GM12878 (cell line): ENCODE measurements at regions not wholly inside any gene's neighbourhood (a gene's known extent, or its start where the extent isn't known, plus 50 kb on each side); places are given as distances from the start of the nearest gene placed in this dataset.

Source experiments
- ATAC-seq: fragments of 200-7000 bp; cut with Tn5 transposase; 3 replicates; pipeline ENCODE4 v1.9.1; 2020; ENCODE audit warnings: mild to moderate bottlenecking, moderate library complexity
- BruUV-seq: library from RNA; stranded (reverse); fragments of 400-500 nt; replicated peaks from 2 replicates; lab custom pipeline; 2021; lab: Mats Ljungman, UMichigan
- CTCF ChIA-PET: fragments of 300-600 bp; sonication (Branson Sonifier 250); formaldehyde crosslinking; extraction: SDS; loops from one replicate; lab custom pipeline; 2021; ENCODE audit warnings: inconsistent platforms; lab: Yijun Ruan, JAX
- POLR2A ChIA-PET: fragments of 350-600 bp; formaldehyde crosslinking; extraction: SDS; loops from one replicate; lab custom pipeline; 2021; ENCODE audit warnings: inconsistent platforms; lab: Charles Lee
- RAD21 ChIA-PET: fragments of 300-600 bp; sonication (Branson Sonifier 250); formaldehyde crosslinking; loops from one replicate; lab custom pipeline; 2023; ENCODE audit warnings: antibody characterized with exemption; ENCODE audit not compliant: unreplicated experiment; lab: Charles Lee
- SMC1A ChIA-PET: fragments of 300-600 bp; sonication (Branson Sonifier 250); formaldehyde crosslinking; loops from one replicate; lab custom pipeline; 2023; ENCODE audit not compliant: unreplicated experiment, uncharacterized antibody; lab: Charles Lee
- DNase-seq: peaks from one replicate; pipeline ENCODE4 v3.0.0-alpha.2; 2011; ENCODE audit warnings: low read depth, low spot score
- FAIRE-seq: peaks from 3 replicates; lab custom pipeline; 2011; peaks lifted over from hg19 to GRCh38; lab: Jason Lieb, UNC
- H2AFZ ChIP-seq: 2 replicates; pipeline ENCODE4 v1.6.0; 2011; ENCODE audit warnings: low read depth, low read length, control low read depth; ENCODE audit not compliant: control insufficient read depth
- H3K27ac ChIP-seq: 2 replicates; pipeline ENCODE4 v1.5.1; 2011; ENCODE audit warnings: control low read depth; ENCODE audit not compliant: control insufficient read depth, insufficient read depth
- H3K27me3 ChIP-seq, 2 experiments: replicated peaks in 1 of 2; 2 replicates each; pipeline versions ENCODE4 v1.6.0 to v1.6.1; 2011; ENCODE audit warnings: low read length in 1 of 2; ENCODE audit not compliant: control insufficient read depth in 2 of 2, insufficient read depth in 2 of 2
- H3K36me3 ChIP-seq, 2 experiments: 2 replicates each; pipeline ENCODE4 v1.5.1; 2011; ENCODE audit warnings: low read length in 1 of 2; ENCODE audit not compliant: control insufficient read depth in 2 of 2, insufficient read depth in 2 of 2
- H3K4me1 ChIP-seq: 2 replicates; pipeline ENCODE4 v1.6.1; 2011; ENCODE audit warnings: mild to moderate bottlenecking, low read length, moderate library complexity, mixed read lengths; ENCODE audit not compliant: control insufficient read depth, insufficient read depth
- H3K4me2 ChIP-seq: 2 replicates; pipeline ENCODE4 v1.6.0; 2011; ENCODE audit warnings: control low read depth; ENCODE audit not compliant: control insufficient read depth, insufficient read depth
- H3K4me3 ChIP-seq: fragments of 200-600 bp; sonication (generic); 2 replicates; pipeline ENCODE4 v1.5.1; 2016
- H3K79me2 ChIP-seq: 2 replicates; pipeline ENCODE4 v1.6.0; 2011; ENCODE audit warnings: low read length; ENCODE audit not compliant: control insufficient read depth, insufficient read depth
- H3K9ac ChIP-seq: 2 replicates; pipeline ENCODE4 v1.8.0; 2011; ENCODE audit warnings: low read length, control low read depth, mixed read lengths; ENCODE audit not compliant: control insufficient read depth, insufficient read depth
- H3K9me3 ChIP-seq: replicated peaks from 3 replicates; pipeline ENCODE4 v1.5.1; 2011; ENCODE audit warnings: mild to moderate bottlenecking, low read length; ENCODE audit not compliant: control insufficient read depth, insufficient read depth
- H4K20me1 ChIP-seq: 2 replicates; pipeline ENCODE4 v1.6.0; 2011; ENCODE audit not compliant: control insufficient read depth, insufficient read depth
- EZH2 ChIP-seq: IDR thresholded peaks from 2 replicates; pipeline ENCODE4 v1.6.1; 2012; ENCODE audit warnings: low read depth, mild to moderate bottlenecking, control low read depth, inconsistent platforms, low read length, borderline replicate concordance; ENCODE audit not compliant: control insufficient read depth
- JUND ChIP-seq: IDR thresholded peaks from 2 replicates; pipeline ENCODE4 v1.6.1; 2012; ENCODE audit warnings: low read depth, mild to moderate bottlenecking, low read length, improper control_type of control experiment, moderate library complexity
- PAX8 ChIP-seq: fragments of 450-650 bp; IDR thresholded peaks from 2 replicates; pipeline ENCODE4 v1.6.1; 2017; ENCODE audit warnings: mild to moderate bottlenecking, moderate library complexity
- SREBF2 ChIP-seq: IDR thresholded peaks from 2 replicates; pipeline ENCODE4 v1.6.1; 2012; ENCODE audit warnings: mild to moderate bottlenecking, low read length
- STAT1 ChIP-seq: fragments of 450-650 bp; conservative IDR thresholded peaks from 2 replicates; pipeline ENCODE4 v1.6.1; 2014; ENCODE audit warnings: antibody characterized with exemption, mild to moderate bottlenecking
- TAF1 ChIP-seq: IDR thresholded peaks from 2 replicates; pipeline ENCODE4 v1.6.1; 2011; ENCODE audit warnings: mild to moderate bottlenecking, low read depth, low read length, borderline replicate concordance
- WGBS: methylation state at CpG from one replicate; pipeline ENCODE4 v1.1.6; 2016; ENCODE audit warnings: low lambda C conversion rate; ENCODE audit not compliant: insufficient replicate concordance, insufficient coverage; ENCODE audit errors: missing lambda C conversion rate; 5-methylcytosine and 5-hydroxymethylcytosine counted together
- in situ Hi-C: fragments of 300-500 bp; cut with MboI; formaldehyde crosslinking; loops from 9 replicates; pipeline ENCODE4 v1.14.3; 2018; ENCODE audit warnings: mixed read lengths
- intact Hi-C: fragments of 100-400 bp; cut with micrococcal nuclease; formaldehyde crosslinking; loops from one replicate; pipeline ENCODE4 v1.14.2; 2022; ENCODE audit not compliant: unreplicated experiment
- TF ChIP-seq, protein P1 (sequence below): IDR thresholded peaks from 2 replicates; pipeline ENCODE4 v1.6.1; 2011; ENCODE audit warnings: borderline replicate concordance, low read depth, mild to moderate bottlenecking, moderate library complexity, low read length; ENCODE audit not compliant: insufficient read depth, poor library complexity, severe bottlenecking

DNA sequence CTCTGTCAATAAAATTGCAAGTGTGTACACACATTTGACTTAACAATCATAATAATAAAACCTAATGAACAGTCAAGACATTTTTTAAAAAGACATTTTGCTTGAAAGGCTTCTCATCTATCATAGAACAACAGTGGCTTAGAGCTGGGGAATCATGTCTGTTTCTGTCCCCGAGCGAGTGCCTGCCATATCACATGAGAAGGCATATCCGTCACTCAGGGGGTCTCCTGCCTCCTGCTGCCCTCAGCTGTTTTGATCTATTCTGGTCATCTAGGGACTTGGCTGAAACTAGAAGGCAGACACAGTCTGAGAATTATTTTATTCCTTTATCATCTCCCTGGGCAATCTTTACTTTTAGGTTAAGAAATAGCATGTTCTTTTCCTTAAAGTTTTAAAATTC, 278.7 kb upstream of the KLF6 start:
- Histone ChIP-seq H3K4me3 (no peak overlapping the region), H3K79me2 (no peaks in the 10 kb centered on the region), H3K9me3 (no peaks in the 10 kb centered on the region), H3K9ac (no peak overlapping the region), H3K27ac (no peak overlapping the region), H4K20me1 (no peaks in the 10 kb centered on the region), H3K27me3 (no peaks in the 10 kb centered on the region), H3K36me3 (no peaks in the 10 kb centered on the region), H2AFZ (no peak overlapping the region), H3K4me1 (peaks cover 3% of the 10 kb centered on the region), H3K4me2 (no peak overlapping the region)
- BruUV-seq, result no TSS peak
- no peak for FAIRE-seq
- 93% methylated on average over 3 of the region's 3 CpGs for WGBS
- TF ChIP-seq EZH2 (no peak), JUND (no peak)
- ATAC-seq, result no peak
- intact Hi-C loops, result no loop called here
- ChIA-PET POLR2A (no interaction called here), RAD21 (no interaction called here), SMC1A (no interaction called here), CTCF (no interaction called here)
- in situ Hi-C loops, result no loop called here
- no peak for DNase-seq

- WGBS, result 91% methylated on average over 6 of the region's 6 CpGs
- no TSS peak for BruUV-seq
- DNase-seq, result no peak
- SMC1A ChIA-PET, result no interaction called here
- Histone ChIP-seq H3K36me3 (no peaks in the 10 kb centered on the region), H2AFZ (no peak overlapping the region), H3K4me1 (peaks cover 3% of the 10 kb centered on the region), H3K4me2 (no peak overlapping the region), H3K27ac (no peak overlapping the region), H3K27me3 (no peaks in the 10 kb centered on the region), H3K9ac (no peak overlapping the region), H3K9me3 (no peaks in the 10 kb centered on the region), H3K4me3 (no peak overlapping the region), H4K20me1 (no peaks in the 10 kb centered on the region), H3K79me2 (no peaks in the 10 kb centered on the region)
- TF ChIP-seq TAF1, result no peak
- no peak for TF ChIP-seq STAT1
- TF ChIP-seq PAX8, result no peak
- TF ChIP-seq SREBF2, result no peak
- TF ChIP-seq, protein P1, sequence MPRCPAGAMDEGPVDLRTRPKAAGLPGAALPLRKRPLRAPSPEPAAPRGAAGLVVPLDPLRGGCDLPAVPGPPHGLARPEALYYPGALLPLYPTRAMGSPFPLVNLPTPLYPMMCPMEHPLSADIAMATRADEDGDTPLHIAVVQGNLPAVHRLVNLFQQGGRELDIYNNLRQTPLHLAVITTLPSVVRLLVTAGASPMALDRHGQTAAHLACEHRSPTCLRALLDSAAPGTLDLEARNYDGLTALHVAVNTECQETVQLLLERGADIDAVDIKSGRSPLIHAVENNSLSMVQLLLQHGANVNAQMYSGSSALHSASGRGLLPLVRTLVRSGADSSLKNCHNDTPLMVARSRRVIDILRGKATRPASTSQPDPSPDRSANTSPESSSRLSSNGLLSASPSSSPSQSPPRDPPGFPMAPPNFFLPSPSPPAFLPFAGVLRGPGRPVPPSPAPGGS, result no peak
- RAD21 ChIA-PET, result no interaction called here
- intact Hi-C loops, result no loop called here
- in situ Hi-C loops, result no loop called here
- FAIRE-seq, result no peak
- CTCF ChIA-PET, result no interaction called here
- no peak for ATAC-seq
- POLR2A ChIA-PET, result no interaction called here
These were observed 277.7 kb upstream of the KLF6 start for GRCh38 chr10:4062751-4063150.
